NCI-H2107 (cell line): ENCODE measurements at regions not wholly inside any gene's neighbourhood (a gene's known extent, or its start where the extent isn't known, plus 50 kb on each side); places are given as distances from the start of the nearest gene placed in this dataset.
"Not testable (repeated sequence)": the region's sequence is repeated elsewhere in the genome, so short reads cannot be mapped to it uniquely, and the experiment has no call there.

ENCODE experiments used
- DNase-seq: peaks from one replicate; lab custom pipeline; 2025; lab: John Stamatoyannopoulos, UW

GRCh38 chr15:91356083-91356482, 256.0 kb downstream of the SV2B start:
- no peak for DNase-seq

- no peak for DNase-seq
Measured at GRCh38 chr15:91357011-91357410, 257.0 kb downstream of the SV2B start.

DNA sequence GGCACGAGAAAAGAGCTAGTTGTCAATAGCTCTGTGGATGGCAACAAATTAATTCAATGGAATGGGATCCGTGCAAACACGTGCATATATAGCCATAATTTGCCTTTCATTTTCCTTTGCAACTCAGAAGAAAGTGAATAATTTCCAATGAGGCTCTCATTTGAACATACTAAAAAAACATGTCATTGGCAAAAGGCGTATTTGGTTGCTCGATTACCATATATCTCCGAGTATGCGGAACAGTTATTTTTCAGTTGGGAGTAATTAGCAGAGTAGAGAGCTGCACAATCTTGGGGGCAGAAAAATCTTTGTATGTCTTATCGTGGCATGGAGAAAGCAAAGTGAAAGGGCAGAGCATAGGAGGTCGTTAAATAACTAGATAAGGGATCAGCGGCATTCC, 257.4 kb downstream of the SV2B start:
- DNase-seq, result no peak

- DNase-seq, result no peak
Measured at GRCh38 chr15:91358405-91358804, 258.3 kb downstream of the SV2B start.

DNA sequence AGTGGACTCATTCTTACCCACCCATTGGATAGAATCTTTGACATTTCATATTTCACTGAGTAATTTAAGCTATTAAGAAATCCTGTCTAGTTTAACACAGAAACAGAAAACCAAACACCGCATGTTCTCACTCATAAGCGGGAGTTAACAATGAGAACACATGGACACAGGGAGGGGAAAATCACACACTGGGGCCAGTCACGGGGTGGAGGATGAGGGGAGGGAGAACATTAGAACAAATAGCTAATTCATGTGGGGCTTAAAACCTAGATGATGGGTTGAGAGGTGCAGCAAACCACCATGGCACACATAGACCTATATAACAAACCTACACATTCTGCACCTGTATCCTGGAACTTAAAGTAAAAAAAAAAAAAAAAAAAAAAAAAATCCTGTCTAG, 261.6 kb downstream of the SV2B start:
- not testable (repeated sequence) for DNase-seq

DNA sequence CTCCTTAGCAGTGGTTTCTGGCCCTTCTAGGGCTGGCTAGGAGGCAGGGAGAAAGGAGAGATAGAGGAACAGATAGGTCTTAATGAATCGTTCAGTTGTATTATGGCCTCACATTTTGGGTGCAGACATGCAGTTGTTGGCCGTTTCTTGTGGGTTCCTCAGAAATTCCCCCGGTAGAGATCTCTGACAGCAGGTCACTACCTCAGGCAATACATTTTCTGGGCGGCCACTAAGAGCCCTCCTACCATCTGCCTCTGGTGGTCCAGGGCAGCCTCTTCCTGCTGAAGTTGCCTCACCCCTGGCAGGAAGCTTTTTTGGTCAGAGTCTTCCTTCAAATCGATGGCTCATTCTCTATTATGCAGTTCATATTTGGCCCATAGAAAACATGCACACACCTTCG, 266.1 kb downstream of the SV2B start:
- DNase-seq, result no peak

DNA sequence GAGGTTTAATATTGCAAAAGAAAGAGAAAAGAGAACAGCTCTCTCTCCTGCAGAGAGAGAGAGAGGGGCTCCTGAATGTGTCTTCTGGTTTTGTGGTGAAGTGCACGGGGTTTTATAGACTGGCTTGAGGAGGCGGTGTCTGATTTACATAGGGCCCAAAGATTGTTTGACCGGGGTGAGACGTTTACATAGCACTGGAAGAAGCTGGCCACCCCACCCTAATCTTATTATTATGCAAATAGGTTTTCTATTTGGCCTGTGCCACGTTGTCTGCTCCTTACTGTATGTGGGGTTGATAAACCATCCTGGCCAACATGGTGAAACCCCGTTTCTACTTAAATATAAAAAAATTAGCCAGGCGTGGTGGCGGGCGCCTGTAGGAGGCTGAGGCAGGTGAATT, 268.6 kb downstream of the SV2B start:
- DNase-seq, result no peak

- DNase-seq, result no peak
Measured at GRCh38 chr15:91369823-91370222, 269.8 kb downstream of the SV2B start.

DNA sequence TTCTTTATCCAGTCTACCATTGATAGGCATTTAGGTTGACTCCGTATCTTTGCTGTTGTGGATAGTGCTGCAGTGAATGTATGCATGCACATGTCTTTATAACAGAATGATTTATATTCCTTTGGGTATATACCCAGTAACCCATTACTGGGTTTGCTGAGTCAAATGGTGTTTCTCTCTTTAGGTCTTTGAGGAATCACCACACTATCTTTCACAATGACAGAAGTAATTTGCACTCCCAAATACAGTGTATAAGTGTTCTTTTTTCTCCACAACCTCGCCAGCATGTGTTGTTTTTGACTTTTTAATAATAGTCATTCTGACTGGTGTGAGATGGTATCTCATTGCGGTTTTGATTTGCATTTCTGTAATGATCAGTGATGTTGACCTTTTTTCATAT, 271.3 kb downstream of the SV2B start:
- DNase-seq, result not testable (repeated sequence)

DNA sequence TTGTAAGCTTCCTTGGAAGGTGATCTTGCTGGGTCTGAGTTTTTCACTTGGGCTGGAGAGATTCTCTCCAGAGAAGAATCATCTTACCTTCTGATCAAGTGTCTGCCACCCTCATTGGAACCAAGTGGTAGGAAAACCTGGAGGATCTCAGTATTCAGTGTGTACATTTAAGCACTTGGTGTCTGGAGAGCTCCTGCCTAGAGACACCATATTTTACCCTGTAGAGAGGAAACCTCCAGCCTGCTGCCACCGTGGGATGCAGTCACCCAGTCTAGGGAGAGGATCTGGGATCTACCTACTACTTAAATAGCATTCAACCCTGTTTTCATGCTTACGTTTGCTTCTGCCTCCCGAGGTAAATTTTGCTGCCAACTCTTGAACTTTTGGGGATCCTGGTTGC, 274.3 kb downstream of the SV2B start:
- DNase-seq, result no peak

DNA sequence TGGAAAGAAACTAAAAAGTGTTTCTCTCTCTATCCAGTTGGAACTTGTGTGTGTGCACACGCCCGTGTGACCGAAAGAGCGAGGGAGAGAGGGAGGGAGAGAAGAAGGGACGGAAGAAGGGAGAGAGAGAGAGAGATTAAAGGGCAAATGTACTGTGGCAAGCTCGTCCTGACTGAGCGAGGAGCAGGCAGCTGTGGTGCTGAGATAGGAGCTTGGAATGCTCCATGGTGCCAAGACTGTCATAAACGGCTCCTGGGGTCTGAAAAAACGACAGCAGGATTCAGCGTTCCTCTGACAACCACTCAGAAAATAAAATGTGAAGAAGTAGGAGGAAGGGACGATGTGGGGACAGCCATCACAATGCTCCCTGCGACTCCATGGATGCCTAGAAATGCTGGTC, 276.0 kb downstream of the SV2B start:
- DNase-seq, result no peak

DNA sequence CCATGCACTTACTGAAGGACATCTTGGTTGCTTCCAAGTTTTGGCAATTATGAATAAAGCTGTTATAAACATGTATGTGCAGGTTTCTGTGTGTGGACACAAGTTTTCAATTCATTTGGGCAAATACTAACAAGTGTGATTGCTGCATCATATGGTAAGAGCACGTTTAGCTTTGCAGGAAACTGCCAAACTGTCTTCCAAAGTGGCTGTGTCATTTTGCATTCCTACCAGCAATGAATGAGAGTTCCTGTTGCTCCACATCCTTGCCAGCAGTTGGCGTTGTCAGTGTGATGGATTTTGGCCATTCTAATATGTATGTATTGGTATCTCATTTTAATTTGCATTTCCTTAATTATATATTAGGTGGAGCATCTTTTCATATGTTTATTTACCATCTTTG, 280.1 kb downstream of the SV2B start:
- no peak for DNase-seq

- no peak for DNase-seq
Measured at GRCh38 chr15:91383532-91383931, 283.5 kb downstream of the SV2B start.

DNA sequence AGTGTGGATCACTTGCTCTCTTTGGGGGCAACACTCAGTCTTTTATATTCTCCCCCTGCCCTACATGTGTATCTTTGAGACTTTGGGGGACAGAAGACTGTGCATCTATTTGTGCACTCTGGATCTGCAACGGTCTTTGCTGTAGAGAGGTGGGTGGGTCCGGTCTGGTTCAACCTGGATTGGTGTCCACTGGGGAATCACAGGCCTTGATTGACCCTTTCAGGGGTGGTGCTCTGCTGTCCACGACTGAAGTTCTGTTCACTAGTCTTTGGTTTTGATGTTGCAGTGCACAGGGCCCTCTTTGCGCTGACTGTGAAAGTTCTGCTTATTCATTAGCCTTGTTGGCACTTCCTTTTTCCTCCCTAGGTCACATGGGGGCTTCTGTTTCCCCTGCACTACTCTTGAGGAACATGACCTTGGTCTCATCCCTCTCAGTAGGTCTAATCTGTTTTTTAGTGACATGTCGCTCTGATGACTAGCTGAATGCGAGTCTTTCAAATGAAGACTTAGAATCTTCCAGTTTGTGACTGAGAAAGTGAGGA, 284.2 kb downstream of the SV2B start:
- no peak for DNase-seq

- no peak for DNase-seq
Measured at GRCh38 chr15:91385311-91385710, 285.3 kb downstream of the SV2B start.

GRCh38 chr15:91393186-91393585, 293.1 kb downstream of the SV2B start:
- DNase-seq, result no peak

GRCh38 chr15:91400481-91400880, 300.4 kb downstream of the SV2B start:
- no peak for DNase-seq

- DNase-seq, result no peak
Measured at GRCh38 chr15:91407269-91407889, 307.3 kb downstream of the SV2B start.

DNA sequence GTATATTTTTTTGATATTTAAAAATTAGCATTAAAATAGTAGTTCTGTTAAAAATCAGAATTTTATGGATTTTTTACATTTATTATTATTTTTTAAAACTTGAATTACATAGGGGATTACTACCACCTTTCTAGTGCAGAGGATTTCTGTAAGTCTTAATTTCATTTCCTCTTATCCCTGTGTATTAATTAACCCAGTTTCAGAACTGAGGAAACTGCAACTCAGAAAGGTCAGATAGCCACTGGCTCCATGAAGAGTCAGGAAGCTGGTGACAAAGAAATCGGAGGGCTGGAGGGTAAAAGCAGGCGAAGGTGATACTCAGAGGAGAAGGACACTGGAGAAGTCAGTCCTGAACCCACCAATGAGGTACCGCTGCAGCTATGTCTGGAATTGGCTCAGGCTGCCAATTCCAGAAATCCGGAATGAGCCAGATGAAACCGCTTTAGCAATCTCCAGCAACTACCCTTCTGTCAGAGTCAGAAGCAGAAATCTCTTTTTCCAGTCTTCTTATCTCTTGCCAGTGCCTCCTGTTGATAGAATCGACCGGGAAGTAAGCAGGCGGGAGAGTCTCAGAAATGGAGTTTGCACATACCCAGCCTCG, 308.5 kb downstream of the SV2B start:
- no peak for DNase-seq

DNA sequence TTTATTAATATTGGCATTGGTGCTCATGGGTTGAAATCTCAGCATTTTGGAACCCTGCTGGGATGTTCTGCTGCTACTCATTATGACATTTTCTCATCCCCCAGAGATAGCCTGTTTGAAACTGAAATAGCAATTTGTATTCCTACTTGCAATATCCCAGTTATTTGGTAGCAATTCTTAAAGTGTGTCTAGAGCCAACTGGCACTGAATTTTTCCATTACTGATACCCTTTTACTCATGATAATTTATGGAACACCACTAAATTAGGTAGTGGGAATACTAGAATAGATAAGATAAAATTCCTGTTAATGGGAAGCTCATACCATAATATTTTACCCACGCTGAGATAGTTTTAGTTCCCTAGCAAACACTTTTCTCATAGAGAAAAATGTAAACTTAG, 309.3 kb downstream of the SV2B start:
- no peak for DNase-seq

GRCh38 chr15:91411586-91411985, 311.5 kb downstream of the SV2B start:
- no peak for DNase-seq

- DNase-seq, result no peak
Measured at GRCh38 chr15:91412138-91412928, 312.3 kb downstream of the SV2B start.

- DNase-seq, result no peak
Measured at GRCh38 chr15:91413142-91413541, 313.1 kb downstream of the SV2B start.
